ENCODE measurements at regions not wholly inside any gene's neighbourhood (a gene's known extent, or its start where the extent isn't known, plus 50 kb on each side); places are given as distances from the start of the nearest gene placed in this dataset.
"Not testable (repeated sequence)": the region's sequence is repeated elsewhere in the genome, so short reads cannot be mapped to it uniquely, and the experiment has no call there.

DNA sequence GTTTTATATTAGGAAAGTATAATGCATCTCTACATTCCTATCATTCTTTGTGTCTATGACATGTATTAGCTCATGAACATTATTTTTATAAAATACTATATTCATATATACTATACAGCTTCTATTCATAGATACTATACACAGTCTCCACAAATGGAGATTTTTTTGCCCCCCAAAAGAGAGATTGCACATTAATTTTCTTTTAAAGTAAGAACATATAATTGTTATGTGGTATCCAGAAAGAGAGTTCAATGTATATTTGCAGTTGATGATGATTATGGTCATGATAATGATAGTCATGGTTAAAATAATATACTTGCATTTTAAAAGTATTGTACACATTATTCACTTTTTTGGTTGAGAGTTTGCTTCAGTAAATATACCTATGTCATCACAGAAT, 445.3 kb downstream of the DSC3 start:
- H3K9me3 Mint-ChIP-seq = peaks cover 12% of the 10 kb centered on the region
- H3K4me3 Mint-ChIP-seq = no peak overlapping the region
- H3K4me1 Mint-ChIP-seq = no peaks in the 10 kb centered on the region
- DNase-seq (no peak), ATAC-seq (no peak)
- no peaks in the 10 kb centered on the region for H3K36me3 Mint-ChIP-seq (ENCODE audit: low read depth)
- H3K27ac Mint-ChIP-seq = no peak overlapping the region
- H3K27me3 Mint-ChIP-seq = no peaks in the 10 kb centered on the region

DNA sequence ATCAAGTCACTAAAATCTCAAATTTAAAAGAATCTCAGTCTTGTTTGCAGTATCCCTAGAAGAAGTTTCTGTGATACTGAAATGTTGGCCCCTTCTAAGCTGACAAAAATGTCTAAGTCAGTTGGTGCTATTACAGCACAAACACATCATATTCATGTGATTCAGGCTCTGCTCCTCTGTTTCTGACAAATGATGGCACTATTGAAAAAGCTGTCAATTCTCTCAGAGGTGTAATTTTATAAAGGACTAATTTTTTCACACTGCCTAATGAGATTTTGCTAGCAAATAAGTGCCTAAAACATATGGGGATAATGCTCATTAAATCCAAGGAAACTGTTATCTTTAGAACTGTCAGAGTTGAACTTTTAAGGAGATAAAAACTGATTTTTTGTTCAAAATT, 445.9 kb downstream of the DSC3 start:
- no peak overlapping the region for H3K27ac Mint-ChIP-seq

DNA sequence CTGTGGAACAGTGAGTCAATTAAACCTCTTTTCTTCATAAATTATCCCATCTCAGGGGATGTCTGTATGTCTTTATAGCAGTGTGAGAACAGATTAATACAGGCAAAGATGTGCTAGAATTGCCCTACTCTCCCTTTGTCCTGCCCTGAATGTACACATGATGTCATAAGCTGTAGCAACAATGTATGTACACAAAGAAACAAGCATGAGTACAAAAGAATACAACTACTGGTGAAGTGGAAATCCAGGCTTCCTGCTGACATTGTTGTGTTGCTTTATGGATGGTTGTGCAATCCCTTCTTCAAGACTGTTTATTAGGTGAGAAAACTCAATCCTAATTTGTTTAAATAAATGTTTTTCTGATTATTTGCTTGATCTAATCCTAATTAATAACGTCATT, 446.6 kb downstream of the DSC3 start:
- peaks cover 15% of the 10 kb centered on the region for H3K9me3 Mint-ChIP-seq
- H3K27me3 Mint-ChIP-seq = no peaks in the 10 kb centered on the region
- ATAC-seq (no peak), DNase-seq (no peak)
- H3K27ac Mint-ChIP-seq = no peak overlapping the region
- no peaks in the 10 kb centered on the region for H3K36me3 Mint-ChIP-seq (ENCODE audit: low read depth)
- no peak overlapping the region for H3K4me3 Mint-ChIP-seq
- no peaks in the 10 kb centered on the region for H3K4me1 Mint-ChIP-seq

More for the DNA sequence above, 445.9 kb downstream of the DSC3 start:
- ATAC-seq (no peak), DNase-seq (no peak)
- Mint-ChIP-seq H3K9me3 (peaks cover 12% of the 10 kb centered on the region), H3K27me3 (no peaks in the 10 kb centered on the region), H3K4me3 (no peak overlapping the region), H3K4me1 (no peaks in the 10 kb centered on the region), H3K36me3 (ENCODE audit: low read depth) (no peaks in the 10 kb centered on the region)

DNA sequence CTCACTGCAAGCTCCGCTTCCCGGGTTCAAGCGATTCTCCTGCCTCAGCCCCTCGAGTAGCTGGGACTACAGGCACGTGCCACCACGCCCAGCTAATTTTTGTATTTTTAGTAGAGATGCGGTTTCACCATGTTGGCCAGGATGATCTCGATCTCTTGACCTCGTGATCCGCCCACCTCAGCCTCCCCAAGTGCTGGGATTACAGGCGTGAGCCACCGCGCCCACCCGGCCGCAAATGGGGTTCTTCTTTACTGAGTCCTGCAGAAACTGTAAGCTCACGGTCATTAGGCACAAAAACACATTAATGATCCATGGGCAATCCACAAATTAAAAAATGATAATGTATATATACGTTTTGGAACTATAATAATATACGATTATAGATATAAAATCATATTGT, 447.6 kb downstream of the DSC3 start:
- not testable (repeated sequence) for H3K27me3 Mint-ChIP-seq; ATAC-seq; H3K4me1 Mint-ChIP-seq; DNase-seq; H3K36me3 Mint-ChIP-seq (ENCODE audit: low read depth); H3K27ac Mint-ChIP-seq; H3K4me3 Mint-ChIP-seq
- H3K9me3 Mint-ChIP-seq = peaks cover 16% of the 10 kb centered on the region

DNA sequence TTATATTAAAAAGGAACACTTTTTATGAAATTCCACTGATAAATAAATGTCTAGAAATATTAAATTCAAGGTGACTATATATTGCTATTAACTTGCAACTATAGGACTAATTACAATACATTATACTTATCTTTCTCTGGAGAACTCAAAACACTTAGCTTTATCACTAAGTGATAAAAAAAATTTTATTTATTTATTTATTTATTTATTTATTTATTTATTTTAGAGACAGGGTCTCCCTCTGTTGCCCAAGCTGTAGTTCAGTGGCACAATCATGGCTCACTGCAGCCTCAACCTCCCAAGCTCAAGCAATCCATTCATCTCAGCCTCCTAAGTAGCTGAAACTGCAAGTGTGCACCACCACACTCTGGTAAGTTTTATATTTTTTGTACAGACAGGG, 451.1 kb downstream of the DSC3 start:
- no peaks in the 10 kb centered on the region for H3K36me3 Mint-ChIP-seq (ENCODE audit: low read depth)
- H3K9me3 Mint-ChIP-seq = peaks cover 16% of the 10 kb centered on the region
- ATAC-seq = no peak

DNA sequence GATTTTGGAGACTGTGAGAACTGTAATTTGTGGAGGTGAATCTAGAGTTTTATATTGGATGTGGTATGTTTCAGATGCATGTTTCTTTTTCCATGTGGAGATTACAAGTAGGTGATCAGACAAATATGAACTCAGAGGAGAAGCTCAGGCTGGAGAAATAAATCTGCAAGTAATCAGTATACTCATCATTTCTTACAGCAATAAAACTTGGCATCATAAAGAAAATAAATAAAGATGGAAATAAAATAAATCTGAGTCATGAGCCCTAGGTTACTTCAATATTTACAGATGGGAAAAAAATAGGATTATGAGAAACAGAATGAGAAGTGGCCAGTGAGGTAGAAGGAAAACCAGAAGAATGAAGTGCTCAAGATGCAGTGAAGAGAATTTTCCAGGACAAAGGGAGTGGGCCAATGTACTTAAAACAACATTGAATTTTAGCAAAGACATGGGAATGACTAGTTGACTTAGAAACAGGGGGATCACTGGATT, 453.8 kb downstream of the DSC3 start:
- ATAC-seq = no peak

More for the DNA sequence above, 451.1 kb downstream of the DSC3 start:
- no peak for DNase-seq
- Mint-ChIP-seq H3K27ac (no peak overlapping the region), H3K4me1 (no peaks in the 10 kb centered on the region), H3K27me3 (no peaks in the 10 kb centered on the region), H3K4me3 (no peak overlapping the region)

DNA sequence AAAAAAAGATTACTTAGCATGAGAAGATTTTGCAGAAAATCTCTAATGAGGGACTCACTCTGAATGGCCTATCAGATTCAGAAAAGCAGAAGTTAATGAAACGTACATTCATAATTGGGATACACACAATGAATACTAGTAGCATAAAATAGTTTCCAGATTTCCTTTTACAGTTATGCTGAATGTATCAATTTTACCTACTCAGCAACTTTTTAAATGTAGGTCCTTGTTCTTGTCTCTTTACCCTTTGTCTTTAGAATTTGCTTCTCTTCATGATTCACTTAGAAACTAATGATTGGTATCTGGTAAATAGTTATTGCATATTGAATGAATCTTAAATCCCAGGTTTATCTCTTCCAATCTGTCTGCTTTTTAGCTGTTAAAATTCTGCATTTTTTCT, 458.8 kb downstream of the DSC3 start:
- DNase-seq = no peak

More for the DNA sequence above, 453.8 kb downstream of the DSC3 start:
- no peak overlapping the region for H3K27ac Mint-ChIP-seq
- H3K4me3 Mint-ChIP-seq = no peak overlapping the region
- DNase-seq = no peak
- H3K27me3 Mint-ChIP-seq = no peaks in the 10 kb centered on the region
- H3K36me3 Mint-ChIP-seq (ENCODE audit: low read depth) = no peaks in the 10 kb centered on the region
- peaks cover 22% of the 10 kb centered on the region for H3K9me3 Mint-ChIP-seq
- H3K4me1 Mint-ChIP-seq = no peaks in the 10 kb centered on the region

DNA sequence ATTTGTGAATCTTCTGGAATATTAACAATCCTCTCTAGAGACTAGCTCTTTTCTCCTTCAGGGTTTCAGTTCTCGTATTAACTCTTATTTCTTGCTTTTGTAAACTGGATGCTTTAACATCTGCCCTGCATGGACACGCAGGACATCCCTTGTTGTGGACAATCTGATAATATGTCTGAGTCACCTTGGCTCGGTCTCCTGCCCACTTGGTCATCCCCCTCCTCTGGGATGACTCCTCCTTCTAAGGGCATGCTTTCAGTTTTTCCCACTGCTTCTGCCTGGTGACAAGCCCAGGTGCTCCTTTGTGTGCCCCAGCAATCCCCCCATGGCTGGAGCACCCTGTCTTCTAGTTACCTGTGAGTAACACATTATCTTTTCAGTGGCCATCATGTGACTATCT, 460.5 kb downstream of the DSC3 start:
- Mint-ChIP-seq H3K27ac (no peak overlapping the region), H3K27me3 (no peaks in the 10 kb centered on the region), H3K4me1 (no peaks in the 10 kb centered on the region), H3K36me3 (ENCODE audit: low read depth) (no peaks in the 10 kb centered on the region), H3K9me3 (peaks cover 14% of the 10 kb centered on the region), H3K4me3 (no peak overlapping the region)
- DNase-seq (no peak), ATAC-seq (no peak)

More for the DNA sequence above, 458.8 kb downstream of the DSC3 start:
- Mint-ChIP-seq H3K27ac (no peak overlapping the region), H3K9me3 (peaks cover 11% of the 10 kb centered on the region), H3K4me1 (no peaks in the 10 kb centered on the region), H3K4me3 (no peak overlapping the region), H3K27me3 (no peaks in the 10 kb centered on the region), H3K36me3 (ENCODE audit: low read depth) (no peaks in the 10 kb centered on the region)
- no peak for ATAC-seq

DNA sequence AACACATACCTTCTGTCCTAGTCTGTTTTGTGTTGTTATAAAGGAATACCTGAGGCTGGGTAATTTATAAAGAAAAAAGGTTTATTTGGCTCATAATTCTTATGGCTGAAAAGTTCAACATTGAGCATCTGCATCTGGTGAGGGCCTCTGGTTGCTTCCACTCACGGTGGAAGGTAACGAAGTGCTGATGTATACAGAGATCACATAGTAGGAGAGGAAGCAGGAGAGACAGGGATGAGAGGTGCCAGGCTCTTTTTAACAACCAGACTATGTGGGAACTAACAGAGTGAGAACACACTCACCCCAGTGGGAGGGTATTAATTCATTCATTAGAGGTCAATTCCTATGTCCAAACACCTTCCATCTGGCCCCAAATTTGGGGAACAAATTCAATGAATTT, 463.8 kb downstream of the DSC3 start:
- Mint-ChIP-seq H3K4me1 (no peaks in the 10 kb centered on the region), H3K36me3 (ENCODE audit: low read depth) (no peaks in the 10 kb centered on the region), H3K4me3 (no peak overlapping the region), H3K27ac (no peak overlapping the region), H3K27me3 (no peaks in the 10 kb centered on the region), H3K9me3 (peaks cover 4% of the 10 kb centered on the region)
- DNase-seq = no peak
- ATAC-seq = no peak

DNA sequence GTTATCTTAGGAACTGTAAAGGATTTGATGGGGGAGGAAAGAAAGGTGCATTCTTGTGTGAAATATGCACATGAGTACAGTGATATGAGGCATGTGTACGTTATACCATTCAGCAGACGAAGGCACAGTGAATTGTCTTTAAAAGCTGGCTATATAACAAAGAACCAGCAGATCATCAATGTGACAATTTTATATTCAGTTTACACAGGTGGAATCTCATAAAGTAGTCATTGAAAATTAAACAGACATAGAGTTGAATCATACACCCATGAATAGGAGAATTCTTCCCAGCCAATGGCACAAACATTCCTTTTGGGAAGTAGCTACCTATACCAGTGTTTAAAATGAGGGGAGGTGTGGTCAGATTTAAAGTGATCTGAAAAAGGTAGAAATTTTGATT, 470.3 kb downstream of the DSC3 start:
- Mint-ChIP-seq H3K36me3 (ENCODE audit: low read depth) (no peaks in the 10 kb centered on the region), H3K9me3 (peaks cover 9% of the 10 kb centered on the region), H3K4me3 (no peak overlapping the region), H3K27me3 (no peaks in the 10 kb centered on the region), H3K4me1 (no peaks in the 10 kb centered on the region), H3K27ac (no peak overlapping the region)
- DNase-seq = no peak
- no peak for ATAC-seq

DNA sequence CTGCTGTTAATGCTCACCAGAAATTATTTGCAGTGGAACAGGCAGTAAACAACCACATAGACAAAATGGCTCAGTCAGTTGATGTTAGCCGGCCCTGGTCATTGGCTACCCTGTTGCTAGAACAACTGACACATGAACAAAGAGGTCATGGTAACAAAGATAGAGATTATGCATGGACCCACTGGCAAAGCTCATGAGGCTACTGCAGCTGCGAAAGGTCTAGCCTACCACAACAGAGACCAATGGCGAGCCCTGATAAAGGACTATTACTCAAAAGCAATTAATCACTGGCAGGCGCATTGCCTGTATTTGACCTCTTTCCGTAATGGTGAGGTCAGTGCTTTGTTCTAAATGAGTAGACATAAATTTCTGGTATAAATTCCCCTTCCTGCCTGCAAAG, 474.2 kb downstream of the DSC3 start:
- H3K9me3 Mint-ChIP-seq = peaks cover 9% of the 10 kb centered on the region
- H3K27me3 Mint-ChIP-seq = no peaks in the 10 kb centered on the region
- no peaks in the 10 kb centered on the region for H3K4me1 Mint-ChIP-seq
- H3K36me3 Mint-ChIP-seq (ENCODE audit: low read depth) = no peaks in the 10 kb centered on the region
- DNase-seq (no peak), ATAC-seq (no peak)
- no peak overlapping the region for H3K4me3 Mint-ChIP-seq
- no peak overlapping the region for H3K27ac Mint-ChIP-seq

DNA sequence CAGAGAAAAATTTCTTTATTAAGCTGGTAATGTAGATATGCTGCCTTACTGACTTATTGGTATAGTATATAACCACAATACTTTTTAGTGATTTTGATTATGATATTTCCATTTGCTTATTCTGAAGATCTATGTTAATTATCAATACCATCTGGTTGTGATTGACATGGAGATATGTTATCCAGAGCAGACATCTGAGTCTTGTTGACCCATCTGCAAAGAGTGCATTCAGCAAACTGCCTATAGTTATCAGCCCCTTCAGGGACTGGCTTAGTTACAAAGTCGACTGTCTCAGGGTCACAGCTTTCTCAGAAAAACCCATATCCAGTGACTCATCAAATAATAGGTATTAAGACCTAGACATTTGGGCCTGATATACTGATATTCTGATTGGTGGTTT, 475.7 kb downstream of the DSC3 start:
- Mint-ChIP-seq H3K27ac (no peak overlapping the region), H3K9me3 (peaks cover 5% of the 10 kb centered on the region), H3K4me1 (no peaks in the 10 kb centered on the region), H3K27me3 (no peaks in the 10 kb centered on the region), H3K4me3 (no peak overlapping the region), H3K36me3 (ENCODE audit: low read depth) (no peaks in the 10 kb centered on the region)
- DNase-seq (no peak), ATAC-seq (no peak)

DNA sequence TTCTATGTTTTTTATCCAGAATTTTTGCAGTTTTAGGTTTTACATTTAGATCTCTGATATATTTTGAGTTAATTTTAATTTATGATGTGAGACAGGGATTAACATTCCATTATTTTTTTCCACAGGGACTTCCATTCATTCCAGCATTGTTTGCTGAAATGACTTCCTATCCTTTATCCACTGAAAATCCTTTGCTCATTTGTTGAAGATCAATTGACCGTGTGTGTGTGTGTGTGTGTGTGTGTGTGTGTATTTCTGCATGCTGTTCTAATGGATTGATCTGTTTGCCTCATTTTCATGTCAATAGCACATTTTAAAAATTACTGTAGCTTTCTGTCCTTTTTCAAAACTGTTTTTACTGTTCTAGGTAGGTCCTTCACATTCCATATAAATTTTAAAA, 480.3 kb downstream of the DSC3 start:
- DNase-seq = no peak
- no peaks in the 10 kb centered on the region for H3K4me1 Mint-ChIP-seq
- H3K36me3 Mint-ChIP-seq (ENCODE audit: low read depth) = no peaks in the 10 kb centered on the region
- no peak overlapping the region for H3K27ac Mint-ChIP-seq
- no peak overlapping the region for H3K4me3 Mint-ChIP-seq
- H3K9me3 Mint-ChIP-seq = no peaks in the 10 kb centered on the region
- no peak for ATAC-seq
- no peaks in the 10 kb centered on the region for H3K27me3 Mint-ChIP-seq

DNA sequence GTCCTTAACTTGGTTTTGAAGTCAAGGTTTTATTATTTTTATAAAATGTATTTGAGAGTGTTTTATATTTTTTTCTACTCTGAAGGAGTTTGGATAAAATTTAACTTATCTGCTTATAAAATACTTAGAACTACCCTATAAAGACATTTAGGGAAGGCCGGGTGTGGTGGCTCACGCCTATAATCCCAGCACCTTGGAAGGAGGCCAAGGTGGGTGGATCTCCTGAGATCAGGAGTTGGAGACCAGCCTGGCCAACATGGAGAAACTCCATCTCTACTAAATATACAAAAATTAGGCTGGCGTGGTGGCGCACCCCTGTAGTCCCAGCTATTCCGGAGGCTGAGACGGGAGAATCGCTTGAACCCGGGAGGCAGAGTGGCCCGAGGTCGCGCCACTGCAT, 486.4 kb downstream of the DSC3 start:
- H3K4me1 Mint-ChIP-seq = no peaks in the 10 kb centered on the region
- peaks cover 8% of the 10 kb centered on the region for H3K9me3 Mint-ChIP-seq
- H3K27ac Mint-ChIP-seq = no peak overlapping the region
- H3K27me3 Mint-ChIP-seq = no peaks in the 10 kb centered on the region
- no peaks in the 10 kb centered on the region for H3K36me3 Mint-ChIP-seq (ENCODE audit: low read depth)
- no peak for ATAC-seq
- DNase-seq = no peak
- no peak overlapping the region for H3K4me3 Mint-ChIP-seq

DNA sequence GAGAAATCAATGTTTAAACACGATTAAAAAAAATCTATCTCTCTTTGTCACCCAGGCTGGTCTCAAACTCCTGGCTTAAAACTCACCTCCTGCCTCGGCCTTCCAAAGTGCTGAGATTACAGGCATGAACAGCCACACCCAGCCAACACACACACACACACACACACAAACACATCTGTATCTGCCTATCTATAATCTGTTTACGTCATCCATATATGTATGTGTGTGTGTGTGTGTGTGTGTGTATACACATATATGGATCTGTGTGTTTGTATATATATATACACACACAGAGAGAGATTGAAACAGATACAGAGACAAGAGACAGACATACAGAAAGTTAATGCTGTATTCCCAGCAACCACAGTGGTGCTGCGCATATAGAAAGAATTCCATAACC, 497.1 kb downstream of the DSC3 start:
- Mint-ChIP-seq H3K9me3 (peaks cover 5% of the 10 kb centered on the region), H3K36me3 (ENCODE audit: low read depth) (no peaks in the 10 kb centered on the region), H3K27ac (no peak overlapping the region), H3K27me3 (no peaks in the 10 kb centered on the region), H3K4me3 (no peak overlapping the region), H3K4me1 (no peaks in the 10 kb centered on the region)
- ATAC-seq (no peak), DNase-seq (no peak)

DNA sequence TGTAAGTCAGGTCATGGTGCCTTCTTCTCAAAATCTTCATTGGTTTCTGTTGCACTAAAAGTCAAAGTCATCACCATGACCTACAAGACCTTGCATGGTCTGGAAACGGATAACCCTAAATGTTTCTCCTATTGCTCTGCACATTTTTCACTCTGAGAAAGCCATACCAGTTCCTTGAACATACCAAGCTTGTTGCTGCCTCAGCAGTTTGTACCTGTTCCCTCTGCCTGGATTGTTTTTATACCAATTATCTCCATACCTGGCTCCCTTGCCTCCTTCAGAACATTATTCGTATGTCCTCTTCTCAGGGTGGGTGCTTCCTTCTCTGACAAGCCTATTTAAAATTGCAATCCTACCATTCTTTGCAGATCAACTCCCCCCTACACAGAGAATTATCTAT, 498.4 kb downstream of the DSC3 start:
- Mint-ChIP-seq H3K4me3 (no peak overlapping the region), H3K4me1 (no peaks in the 10 kb centered on the region), H3K27me3 (no peaks in the 10 kb centered on the region), H3K27ac (no peak overlapping the region), H3K9me3 (peaks cover 7% of the 10 kb centered on the region), H3K36me3 (ENCODE audit: low read depth) (no peaks in the 10 kb centered on the region)
- DNase-seq (no peak), ATAC-seq (no peak)
